HG02870 (cell line): ENCODE measurements at regions not wholly inside any gene's neighbourhood (a gene's known extent, or its start where the extent isn't known, plus 50 kb on each side); places are given as distances from the start of the nearest gene placed in this dataset.
"Not testable (repeated sequence)": the region's sequence is repeated elsewhere in the genome, so short reads cannot be mapped to it uniquely, and the experiment has no call there.

Experiments used
- ATAC-seq: cut with Tn5 transposase; IDR thresholded peaks from one replicate; pipeline ENCODE4 v1.9.1; 2021; ENCODE audit warnings: mild to moderate bottlenecking, moderate library complexity; ENCODE audit not compliant: unreplicated experiment

DNA sequence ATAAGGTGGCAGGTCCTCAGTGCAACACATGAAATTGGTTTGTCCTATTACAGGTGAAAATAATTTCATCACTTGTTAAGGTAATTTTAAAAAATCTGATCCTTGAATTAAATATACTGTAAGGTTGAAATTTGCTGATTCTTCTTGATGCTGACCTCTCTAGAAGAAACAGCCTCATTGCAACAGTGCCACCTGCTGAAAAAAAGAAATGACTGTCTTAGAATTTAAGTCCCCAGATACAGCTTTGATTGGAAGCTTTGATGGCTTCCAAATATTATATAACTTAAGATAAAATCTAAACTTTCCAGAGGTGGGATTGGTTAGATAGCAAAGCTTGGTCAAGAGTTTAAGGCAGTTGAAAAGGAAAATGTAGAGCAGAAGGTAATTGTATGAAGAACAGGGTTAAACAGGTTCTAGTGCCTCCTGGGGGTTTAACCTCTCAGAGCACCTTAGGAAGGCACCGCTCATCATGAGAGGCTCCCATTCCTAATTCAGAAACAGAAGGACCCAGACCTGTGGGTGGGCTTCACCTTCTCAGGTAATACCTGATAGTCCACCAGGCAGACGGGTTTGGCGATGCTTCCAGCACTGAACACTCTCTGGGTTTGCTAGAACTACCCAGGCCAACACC is 401.0 kb downstream of the PAX1 start:
- ATAC-seq, result no peak

DNA sequence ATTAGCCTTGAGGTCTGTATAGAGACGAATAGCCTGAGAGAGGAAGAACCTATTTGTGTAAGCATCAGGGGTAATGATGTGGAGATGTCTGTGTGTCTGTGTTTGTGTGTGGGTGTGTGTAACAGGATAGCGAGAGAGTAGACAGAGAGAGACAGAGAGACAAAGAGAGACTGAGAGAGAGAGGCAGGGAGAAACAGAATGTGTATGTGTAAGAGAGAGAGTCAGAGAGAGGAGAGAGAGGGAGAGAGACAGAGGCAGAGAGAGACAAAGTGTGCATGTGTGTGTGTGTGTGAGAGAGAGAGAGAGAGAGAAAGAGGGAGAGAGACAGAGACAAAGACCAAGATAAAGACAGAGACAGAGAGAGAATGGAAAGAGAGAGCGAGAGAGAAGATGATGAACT is 396.1 kb downstream of the PAX1 start:
- ATAC-seq, result no peak

DNA sequence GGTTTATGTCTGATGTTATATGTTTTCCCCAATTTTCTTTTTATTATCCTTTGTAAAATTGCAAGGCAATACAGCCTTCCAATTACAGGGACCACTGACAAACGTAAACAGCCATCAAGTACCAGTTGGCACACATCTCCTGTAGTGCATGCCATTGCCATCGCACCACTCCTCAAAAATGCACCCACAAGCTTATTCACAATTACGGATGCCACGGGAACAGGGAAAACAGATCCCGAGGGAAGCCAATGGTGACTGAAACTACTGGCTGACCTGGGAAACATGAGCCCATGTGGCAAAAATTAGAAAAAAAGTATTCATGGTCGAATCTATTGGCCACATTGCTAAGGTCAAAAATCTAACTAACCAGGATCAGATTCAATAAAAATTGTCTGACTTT is 395.2 kb downstream of the PAX1 start:
- ATAC-seq, result no peak

DNA sequence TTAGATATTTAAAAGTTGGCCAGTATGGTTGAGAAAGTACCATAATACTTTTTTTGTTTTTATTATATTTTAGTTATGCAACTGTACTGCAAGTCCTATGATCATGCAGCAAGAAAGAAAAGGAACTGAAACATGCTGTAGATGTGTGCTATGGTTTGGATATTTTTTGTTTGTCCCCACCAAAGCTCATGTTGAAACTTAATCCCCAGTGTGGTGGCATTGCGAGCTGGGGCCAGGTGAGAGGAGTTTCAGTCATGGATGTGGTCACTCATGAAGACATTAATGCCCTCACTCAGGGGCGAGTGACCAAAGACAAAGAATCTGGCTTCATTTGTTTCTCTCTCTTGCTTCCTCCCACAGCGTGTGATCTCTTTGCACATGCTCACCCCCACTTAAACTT is 393.9 kb downstream of the PAX1 start:
- ATAC-seq, result no peak

DNA sequence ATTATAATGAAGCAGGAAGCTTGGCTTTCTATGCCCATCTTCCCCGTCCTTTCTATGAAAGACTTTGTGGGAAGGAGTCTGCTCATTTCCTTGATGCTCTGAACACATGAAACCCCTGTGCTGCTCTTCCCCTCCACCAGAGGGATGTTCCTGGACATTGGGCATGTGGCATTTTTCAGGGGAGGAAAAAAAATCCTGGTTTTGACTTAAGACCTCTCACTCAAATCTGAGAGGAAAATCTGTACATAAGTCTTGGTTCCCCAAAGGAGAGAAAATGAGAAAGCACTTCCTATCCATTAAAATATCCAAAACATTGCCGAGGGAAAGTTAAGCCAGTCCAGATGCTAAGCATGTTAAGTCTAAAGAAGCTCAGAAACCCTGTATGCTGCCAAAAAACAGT is 393.0 kb downstream of the PAX1 start:
- no peak for ATAC-seq

DNA sequence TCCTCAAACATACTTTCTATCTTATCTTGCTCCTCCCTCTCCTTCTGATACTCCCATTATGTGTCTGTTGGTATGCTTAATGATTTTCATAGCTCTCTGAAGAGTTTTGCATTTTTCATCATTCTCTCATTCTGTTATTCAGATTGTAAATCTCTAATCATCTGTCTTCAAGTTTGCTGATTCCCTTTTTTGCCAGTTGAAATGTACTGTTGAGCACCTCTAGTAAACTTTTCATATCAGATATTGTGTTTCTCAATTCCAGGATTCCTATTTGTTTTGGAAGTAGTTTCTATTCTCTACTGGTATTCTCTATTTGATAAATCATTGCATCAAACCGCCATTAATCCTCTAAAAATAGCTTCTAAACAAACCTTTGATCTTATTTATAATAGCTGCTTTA is 387.7 kb downstream of the PAX1 start:
- ATAC-seq, result no peak

DNA sequence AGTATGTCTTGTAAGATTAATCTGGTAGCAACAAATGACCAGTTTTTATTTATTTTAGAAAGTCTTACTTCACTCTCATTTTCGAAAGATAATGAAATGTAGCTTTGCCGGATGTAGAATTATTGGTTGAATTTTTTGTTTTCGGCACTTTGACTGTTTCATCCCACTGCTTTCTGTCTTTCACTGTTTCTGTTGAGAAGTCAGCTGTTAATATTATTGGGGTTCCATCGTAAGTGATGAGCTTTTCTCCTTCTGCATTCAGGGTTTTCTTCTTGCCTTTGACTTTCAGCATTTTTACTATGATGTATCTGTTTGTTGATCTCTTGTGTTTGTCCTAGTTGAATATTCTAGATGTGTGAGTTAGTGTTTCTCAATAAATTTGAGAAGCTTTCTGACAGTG is 383.4 kb downstream of the PAX1 start:
- no peak for ATAC-seq

DNA sequence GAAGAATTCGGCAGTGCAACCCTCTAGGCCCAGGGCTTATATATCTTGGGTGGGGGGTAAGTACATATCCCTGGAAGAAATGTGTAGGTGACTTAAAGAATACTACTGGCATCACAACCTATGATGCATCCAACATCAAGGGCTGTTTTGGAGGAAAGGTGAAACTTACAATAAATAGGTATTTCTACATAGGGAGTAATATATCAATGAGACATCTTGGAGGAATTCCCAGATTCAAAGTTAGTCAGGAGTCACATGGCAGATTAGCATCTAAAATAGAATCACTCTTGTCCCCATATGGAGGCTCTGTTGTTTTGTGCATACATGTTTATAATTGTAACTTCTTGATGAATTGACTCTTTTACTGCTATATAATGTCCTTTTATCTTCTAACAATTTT is 375.5 kb downstream of the PAX1 start:
- no peak for ATAC-seq

DNA sequence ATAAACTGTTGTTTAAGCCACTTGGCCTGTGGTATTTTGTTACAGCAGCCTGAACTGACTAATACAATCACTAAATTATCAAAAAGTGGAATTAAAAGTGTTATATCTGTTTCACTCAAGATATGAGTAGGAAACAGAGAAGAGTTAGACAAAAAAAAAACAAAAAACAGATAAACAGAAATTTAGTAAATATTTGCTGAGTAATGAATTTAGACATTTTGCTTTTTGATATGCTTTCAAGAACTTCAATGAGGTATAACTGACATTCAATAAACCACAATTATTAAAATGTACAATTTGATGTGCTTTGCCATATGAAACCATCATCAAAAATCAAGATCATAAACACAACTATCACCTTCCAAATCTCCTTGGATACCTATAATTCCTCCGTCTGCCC is 369.2 kb downstream of the PAX1 start:
- no peak for ATAC-seq

DNA sequence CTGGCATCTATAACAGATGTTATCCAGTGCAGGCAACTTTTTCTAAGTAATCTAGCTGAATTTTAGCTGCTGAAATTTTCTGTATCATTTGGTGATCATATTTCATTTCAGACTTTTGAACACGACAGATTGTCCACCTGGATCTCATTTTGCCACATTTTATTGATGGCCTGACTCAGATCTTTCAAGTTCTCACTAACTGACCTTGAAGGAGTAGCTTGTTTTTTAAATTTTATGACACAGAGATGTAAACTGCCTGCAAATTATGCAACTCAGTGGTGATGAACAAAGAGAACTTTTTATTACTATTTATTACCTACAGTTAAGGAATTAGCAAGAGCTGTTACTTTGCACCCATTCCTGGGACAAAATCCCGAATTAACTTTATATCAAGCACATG is 366.4 kb downstream of the PAX1 start:
- ATAC-seq, result no peak

DNA sequence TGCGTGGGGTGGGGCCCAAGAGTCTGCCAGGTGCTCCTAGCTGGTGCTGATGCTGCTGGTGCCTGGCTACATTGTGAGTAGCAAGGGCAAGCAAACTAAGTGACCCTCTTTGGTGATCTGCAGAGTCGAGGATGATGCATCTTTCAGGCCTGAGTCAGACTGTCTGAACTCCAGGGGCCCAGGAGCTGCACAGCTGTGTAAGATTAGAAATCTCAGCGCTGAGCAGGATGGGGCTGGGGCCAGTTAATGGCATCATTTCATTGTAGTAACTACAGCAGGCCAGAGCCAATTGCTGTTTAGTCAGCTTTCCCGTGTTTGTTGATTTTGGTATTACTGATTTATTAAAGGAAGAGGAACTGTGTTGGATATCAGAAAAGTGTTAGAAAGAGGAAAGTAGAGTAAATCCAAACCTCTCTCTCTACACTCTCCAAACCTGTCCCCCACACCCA is 365.2 kb downstream of the PAX1 start:
- no peak for ATAC-seq

DNA sequence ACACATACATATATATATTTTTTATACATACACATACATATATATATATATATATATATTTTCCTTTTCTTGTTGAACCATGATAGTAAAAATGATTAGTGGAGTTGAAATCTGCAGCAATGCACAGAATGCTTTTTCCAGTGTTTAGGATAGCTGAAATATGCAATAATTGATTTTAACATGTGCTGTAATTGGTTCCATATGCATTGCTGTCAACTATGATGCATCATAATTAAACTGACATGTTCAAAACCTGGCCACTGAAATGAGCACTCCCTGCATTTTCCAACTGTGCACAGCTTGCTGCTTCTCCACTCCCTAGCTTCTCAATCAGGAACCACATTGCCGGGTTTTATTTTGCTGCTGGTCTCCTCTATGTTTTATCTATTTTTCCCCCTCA is 358.3 kb downstream of the PAX1 start:
- ATAC-seq, result no peak

DNA sequence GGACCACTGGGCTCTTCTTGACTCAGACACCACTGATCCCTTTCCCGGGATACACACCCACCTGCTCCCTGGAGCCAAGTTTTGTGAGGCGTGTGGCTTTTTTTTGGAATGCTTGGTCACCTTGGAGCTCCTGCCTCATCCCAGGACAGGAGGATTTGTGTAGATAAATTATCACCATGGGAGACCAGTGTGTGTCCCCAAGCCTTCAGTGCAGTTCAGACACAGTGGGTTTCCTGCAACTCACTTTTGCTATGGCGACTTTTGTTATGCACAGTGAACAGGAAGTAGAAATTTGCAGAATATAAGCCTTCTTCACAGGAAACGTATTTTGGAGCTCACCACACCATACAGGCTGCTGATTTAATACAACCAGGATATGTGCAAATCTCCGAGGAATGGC is 357.4 kb downstream of the PAX1 start:
- no peak for ATAC-seq

DNA sequence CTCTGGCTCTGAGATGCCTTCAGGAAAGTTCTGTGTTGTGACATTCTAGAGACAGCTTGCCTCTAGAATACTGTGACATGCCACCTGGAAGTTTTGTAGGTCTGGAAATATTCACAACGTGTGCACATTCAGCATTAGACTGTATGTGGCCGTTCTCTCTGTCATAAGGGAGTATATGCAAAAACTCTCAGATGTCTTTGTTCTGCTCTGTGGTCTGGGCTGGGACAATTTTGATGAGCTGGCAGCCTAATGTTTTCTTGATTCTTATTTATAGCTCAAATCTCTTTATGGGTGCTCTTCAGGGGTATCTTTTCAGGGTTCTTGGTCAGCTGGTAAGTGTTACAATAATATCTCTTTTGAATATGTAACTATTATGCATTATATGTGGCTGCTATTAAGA is 355.1 kb downstream of the PAX1 start:
- ATAC-seq, result no peak

DNA sequence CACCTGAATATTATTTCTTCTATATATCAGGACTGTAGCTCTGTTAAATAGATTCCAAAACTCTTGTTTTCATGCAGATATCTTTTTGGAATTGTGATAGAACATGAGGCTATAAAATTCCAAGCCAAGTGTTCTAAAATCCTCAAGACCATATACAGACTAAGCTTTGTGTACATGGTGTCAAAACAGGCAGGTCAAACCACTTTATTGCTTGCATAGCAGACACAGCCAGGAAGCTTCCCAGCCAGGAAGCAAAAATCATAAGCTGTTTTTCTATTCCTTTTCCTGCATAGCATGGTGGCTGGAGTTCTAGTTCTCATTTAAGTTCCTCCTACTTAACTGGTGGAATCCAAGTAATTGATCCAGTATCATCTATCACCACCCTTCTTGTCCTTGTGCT is 353.3 kb downstream of the PAX1 start:
- ATAC-seq, result no peak

DNA sequence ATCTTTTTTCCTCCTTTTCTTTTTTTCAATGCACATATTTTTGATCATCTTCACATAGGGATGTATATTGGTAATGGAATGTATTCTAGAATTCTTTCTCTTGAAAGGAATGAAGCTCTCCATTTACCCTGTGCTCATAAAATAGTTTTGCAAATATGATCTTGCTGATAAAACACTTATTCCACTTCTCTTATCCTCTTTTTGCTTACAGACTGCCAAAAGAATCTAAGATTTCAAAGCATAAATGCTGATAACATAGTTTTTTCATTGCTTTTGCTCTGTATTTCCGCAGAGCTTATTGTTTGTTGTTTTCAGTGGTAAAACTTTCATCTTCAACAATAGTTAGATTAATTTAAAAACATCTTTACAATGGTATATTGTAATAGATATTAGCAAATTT is 350.5 kb downstream of the PAX1 start:
- ATAC-seq, result no peak

DNA sequence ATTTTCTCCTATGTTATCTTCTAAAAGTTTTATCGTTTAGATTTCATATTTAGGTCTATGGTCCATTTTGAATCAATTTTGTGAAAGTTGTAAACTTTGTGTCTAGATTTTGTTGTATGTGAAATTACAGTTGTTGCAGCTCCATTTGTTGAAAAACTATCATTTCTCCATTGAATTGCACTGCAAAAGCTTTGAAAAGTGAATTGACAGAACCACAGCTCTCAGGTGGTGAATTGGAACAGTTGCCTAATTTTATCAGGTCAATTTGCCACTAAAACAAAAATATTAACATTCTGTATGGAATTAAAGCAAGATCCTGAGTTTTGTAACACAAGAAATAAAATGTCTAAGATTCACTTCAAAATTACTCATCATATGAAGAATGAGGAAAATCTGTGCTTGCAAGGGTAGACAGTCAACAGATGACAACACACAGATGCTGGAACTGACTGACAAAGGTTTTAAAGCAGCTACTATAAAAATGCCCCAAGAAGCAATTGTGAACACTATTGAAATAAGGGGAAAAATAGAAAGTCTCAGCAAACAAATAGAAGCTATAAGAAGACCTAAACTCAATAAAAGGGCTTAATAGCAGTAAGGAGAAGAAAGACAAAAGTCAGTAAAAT is 346.7 kb downstream of the PAX1 start:
- ATAC-seq, result no peak

DNA sequence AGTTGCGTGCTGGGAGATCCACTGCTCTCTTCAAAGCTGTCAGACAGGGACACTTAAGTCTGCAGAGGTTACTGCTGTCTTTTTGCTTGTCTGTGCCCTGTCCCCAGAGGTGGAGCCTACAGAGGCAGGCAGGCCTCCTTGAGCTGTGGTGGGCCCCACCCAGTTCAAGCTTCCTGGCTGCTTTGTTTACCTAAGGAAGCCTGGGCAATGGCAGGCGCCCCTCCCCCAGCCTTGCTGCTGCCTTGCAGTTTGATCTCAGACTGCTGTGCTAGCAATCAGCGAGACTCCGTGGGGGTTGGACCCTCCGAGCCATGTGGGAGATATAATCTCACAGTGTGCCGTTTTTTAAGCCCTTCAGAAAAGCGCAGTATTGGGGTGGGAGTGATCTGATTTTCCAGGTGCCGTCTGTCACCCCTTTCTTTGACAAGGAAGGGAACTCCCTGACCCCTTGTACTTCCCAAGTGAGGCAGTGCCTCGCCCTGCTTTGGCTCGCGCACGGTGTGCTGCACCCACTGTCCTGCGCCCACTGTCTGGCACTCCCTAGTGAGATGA is 340.6 kb downstream of the PAX1 start:
- not testable (repeated sequence) for ATAC-seq

DNA sequence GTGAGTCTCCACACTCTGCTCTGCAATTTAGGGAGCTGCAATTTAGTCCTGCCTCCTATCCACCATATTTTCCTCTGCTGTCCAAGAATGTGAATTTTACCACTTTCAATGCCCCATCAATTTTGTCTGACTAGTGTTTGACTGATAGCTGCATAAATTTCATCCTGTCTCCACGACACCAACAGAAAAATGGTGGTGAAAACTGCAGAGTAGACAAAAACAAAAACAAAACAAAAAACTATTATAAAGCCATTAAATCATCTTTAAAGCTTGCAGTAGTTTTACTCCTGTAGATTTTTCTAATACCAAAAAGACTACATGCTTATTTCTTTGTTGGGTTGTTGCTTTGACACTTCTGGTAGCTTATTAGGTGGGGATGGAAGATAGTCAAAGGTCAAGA is 322.0 kb downstream of the PAX1 start:
- ATAC-seq, result no peak

DNA sequence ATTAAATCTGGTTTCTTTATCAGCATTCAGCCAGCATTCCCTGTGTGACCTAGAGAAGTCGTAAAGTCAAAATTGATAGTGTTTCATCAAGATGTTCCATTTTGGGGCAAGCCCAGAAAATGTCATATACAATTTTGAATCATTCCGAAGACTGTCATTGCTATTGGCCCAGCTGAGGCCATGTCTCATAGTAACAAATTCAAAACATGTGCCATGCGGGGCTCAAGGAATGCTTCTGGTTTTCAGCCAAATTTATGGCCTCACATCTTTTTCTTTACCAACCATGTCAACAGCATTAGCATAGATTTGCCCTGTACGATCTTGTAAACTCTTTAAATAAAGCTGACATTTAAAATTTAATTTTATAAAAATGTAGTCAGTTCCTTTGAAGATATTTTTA is 314.7 kb downstream of the PAX1 start:
- no peak for ATAC-seq

DNA sequence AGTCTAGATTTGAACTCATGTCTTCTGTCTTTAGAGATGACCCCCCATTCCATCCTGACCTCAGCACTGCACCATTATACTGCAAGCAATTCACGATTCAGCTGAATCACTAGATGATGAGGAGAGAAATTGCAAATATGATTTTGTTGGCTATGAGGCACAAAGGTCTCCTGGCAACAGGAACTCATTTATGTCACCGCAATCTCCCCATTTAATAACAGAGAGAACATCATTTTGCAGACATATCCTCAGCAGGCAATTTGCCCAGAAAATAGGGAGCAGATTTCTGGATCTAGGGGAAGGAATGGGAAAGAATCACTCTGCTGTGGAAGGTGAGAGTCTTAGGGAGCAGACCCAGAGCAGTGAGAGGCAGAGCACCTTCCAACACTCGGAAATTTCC is 303.0 kb downstream of the PAX1 start:
- ATAC-seq, result no peak

DNA sequence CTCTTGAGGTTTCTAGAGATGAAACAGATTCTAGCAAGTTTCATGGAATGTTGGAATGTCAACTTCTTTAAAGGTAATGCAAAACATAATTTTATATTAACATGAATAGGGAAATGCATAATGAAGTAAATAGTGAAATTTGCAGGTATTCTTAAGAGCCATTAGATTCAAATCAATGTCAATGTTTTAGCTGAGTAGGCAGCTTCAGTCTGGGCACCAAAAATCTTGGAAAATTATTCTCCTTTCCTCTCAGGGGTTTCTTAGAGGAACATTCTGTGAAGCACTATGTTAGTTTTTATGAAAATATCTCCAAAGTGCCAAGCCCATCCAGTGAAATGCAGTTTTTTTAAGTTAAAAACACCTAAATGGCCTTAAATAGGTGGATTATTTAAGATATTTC is 300.8 kb downstream of the PAX1 start:
- ATAC-seq, result no peak

DNA sequence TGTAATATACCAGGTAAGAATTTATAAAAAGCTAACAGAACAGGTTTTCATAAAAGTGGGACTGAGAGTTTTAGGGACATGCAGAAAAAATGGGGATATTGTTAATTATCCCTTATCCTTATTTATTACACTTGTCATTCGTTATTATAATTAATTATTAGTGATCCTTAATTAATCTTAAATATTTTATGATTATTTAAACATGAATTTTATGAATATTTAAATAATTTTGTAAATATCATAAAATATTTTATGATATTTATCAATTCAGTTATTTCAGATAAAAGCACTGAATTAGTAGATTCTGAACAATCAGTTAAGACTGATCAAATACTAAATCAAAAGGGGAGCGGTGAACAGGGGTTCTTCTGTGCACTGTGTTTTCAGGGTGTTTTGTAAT is 300.1 kb downstream of the PAX1 start:
- ATAC-seq, result no peak
